Thyroid gland (tissue), 4 donors: ENCODE measurements at regions not wholly inside any gene's neighbourhood (a gene's known extent, or its start where the extent isn't known, plus 50 kb on each side); places are given as distances from the start of the nearest gene placed in this dataset.

Experiments used
- CTCF ChIP-seq, 6 experiments: fragments of 200-600 bp in 3 of 6; fragments of 450-650 bp in 3 of 6; sonication (generic) in 3 of 6; IDR thresholded peaks; one replicate each; pipeline ENCODE4 v1.5.1; 2016 to 2019; ENCODE audit warnings: antibody characterized with exemption in 6 of 6, mild to moderate bottlenecking in 2 of 6, inconsistent platforms in 1 of 6, moderate library complexity in 1 of 6
- POLR2A ChIP-seq, 2 donors: fragments of 450-650 bp; IDR thresholded peaks; one replicate each; pipeline ENCODE4 v1.6.1; 2017; ENCODE audit warnings: antibody characterized with exemption in 2 of 2, mild to moderate bottlenecking in 2 of 2, moderate library complexity in 1 of 2

GRCh38 chr18:33854827-33855139 is 276.8 kb downstream of the ASXL3 start:
- TF ChIP-seq POLR2A (IDR thresholded peaks at IDR 0.05) (no peak), CTCF (IDR thresholded peaks at IDR 0.05) (no peak)
